Activated CD4-positive, alpha-beta memory T cell treated with anti-CD3 and anti-CD28 coated beads, Interleukin-2, amount 10 ng/mL, durations not matched to agents 7 days and 5 days (primary cell): ENCODE measurements at regions not wholly inside any gene's neighbourhood (a gene's known extent, or its start where the extent isn't known, plus 50 kb on each side); places are given as distances from the start of the nearest gene placed in this dataset.

ENCODE experiments used
- CTCF ChIA-PET: fragments of 350-600 bp; sonication (Branson Sonifier 250); formaldehyde crosslinking; loops from one replicate; lab custom pipeline; 2021; ENCODE audit warnings: antibody characterized with exemption, inconsistent platforms; lab: Charles Lee
- POLR2A ChIA-PET: fragments of 350-600 bp; sonication (Branson Sonifier 250); formaldehyde crosslinking; loops from one replicate; lab custom pipeline; 2021; ENCODE audit warnings: antibody characterized with exemption; lab: Charles Lee
- DNase-seq: peaks from one replicate; pipeline ENCODE4 v3.0.0-alpha.2; 2020
- H3K27ac Mint-ChIP-seq: one replicate; pipeline ENCODE4 v1.8.0; 2021; ENCODE audit warnings: mild to moderate bottlenecking, mixed read lengths
- H3K27me3 Mint-ChIP-seq: one replicate; pipeline ENCODE4 v1.8.0; 2021; ENCODE audit warnings: mixed read lengths
- H3K36me3 Mint-ChIP-seq: one replicate; pipeline ENCODE4 v1.8.0; 2021; ENCODE audit warnings: low read depth, mixed read lengths
- H3K4me1 Mint-ChIP-seq: one replicate; pipeline ENCODE4 v1.8.0; 2021; ENCODE audit warnings: mixed read lengths
- H3K4me3 Mint-ChIP-seq: one replicate; pipeline ENCODE4 v1.8.0; 2021; ENCODE audit warnings: mild to moderate bottlenecking, mixed read lengths
- H3K9me3 Mint-ChIP-seq: one replicate; pipeline ENCODE4 v1.8.0; 2021; ENCODE audit warnings: mixed read lengths

DNA sequence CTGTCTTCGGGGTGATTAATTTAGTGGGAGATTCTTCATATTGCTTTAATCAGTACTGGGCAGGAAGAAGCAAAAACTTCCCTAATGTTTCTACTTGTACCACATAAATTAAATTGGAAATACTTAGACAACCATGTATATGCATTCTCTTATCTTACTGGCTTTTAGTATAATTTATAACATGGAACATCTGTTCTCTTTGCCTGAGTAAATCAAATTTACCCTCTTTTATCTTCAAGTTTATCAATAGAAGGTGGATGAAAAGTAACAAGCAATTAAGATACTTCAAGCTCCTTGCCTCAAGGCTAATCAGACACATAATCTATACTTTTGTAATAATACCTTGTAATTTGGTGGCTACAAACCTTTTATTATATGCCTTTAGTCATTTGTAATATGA, 274.4 kb upstream of the ARX start:
- POLR2A ChIA-PET, result no interaction called here

GRCh38 chrX:25288676-25289075, 272.9 kb upstream of the ARX start:
- no peak for DNase-seq
- no peak overlapping the region for H3K27ac Mint-ChIP-seq
- CTCF ChIA-PET, result no interaction called here

More for the DNA sequence above, 274.4 kb upstream of the ARX start:
- H3K4me3 Mint-ChIP-seq, result no peak overlapping the region
- CTCF ChIA-PET, result no interaction called here
- H3K9me3 Mint-ChIP-seq, result no peaks in the 10 kb centered on the region
- H3K36me3 Mint-ChIP-seq, result no peaks in the 10 kb centered on the region
- no peak overlapping the region for H3K27ac Mint-ChIP-seq
- H3K27me3 Mint-ChIP-seq, result no peaks in the 10 kb centered on the region
- no peak for DNase-seq
- H3K4me1 Mint-ChIP-seq, result no peaks in the 10 kb centered on the region

DNA sequence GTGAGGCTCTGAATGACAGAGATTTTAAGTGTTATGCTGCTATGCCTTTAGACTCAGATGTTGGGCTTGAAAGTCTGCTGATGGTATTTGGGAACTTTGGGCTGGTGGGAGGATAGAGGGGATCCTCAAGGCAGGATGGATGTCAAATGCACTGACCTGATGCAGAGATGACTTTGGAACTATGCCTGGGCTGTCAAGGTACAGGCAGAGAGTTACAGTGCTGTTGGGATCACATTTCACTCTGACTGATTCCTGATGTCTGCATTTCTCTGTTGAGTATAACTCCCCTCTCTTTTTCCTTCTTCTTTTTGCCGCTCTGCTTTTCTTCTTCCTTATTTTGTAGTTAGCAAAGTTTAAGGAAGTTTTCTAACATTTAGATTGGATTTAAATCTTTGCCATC, 271.8 kb upstream of the ARX start:
- Mint-ChIP-seq H3K27me3 (no peaks in the 10 kb centered on the region), H3K27ac (no peak overlapping the region), H3K4me1 (no peaks in the 10 kb centered on the region), H3K4me3 (no peak overlapping the region), H3K9me3 (no peaks in the 10 kb centered on the region), H3K36me3 (no peaks in the 10 kb centered on the region)
- CTCF ChIA-PET, result no interaction called here
- DNase-seq, result no peak
- POLR2A ChIA-PET, result no interaction called here

More at GRCh38 chrX:25288676-25289075, 272.9 kb upstream of the ARX start:
- H3K4me1 Mint-ChIP-seq, result no peaks in the 10 kb centered on the region
- H3K27me3 Mint-ChIP-seq, result no peaks in the 10 kb centered on the region
- H3K4me3 Mint-ChIP-seq, result no peak overlapping the region
- POLR2A ChIA-PET, result no interaction called here
- no peaks in the 10 kb centered on the region for H3K36me3 Mint-ChIP-seq
- no peaks in the 10 kb centered on the region for H3K9me3 Mint-ChIP-seq

- Mint-ChIP-seq H3K4me1 (no peaks in the 10 kb centered on the region), H3K36me3 (no peaks in the 10 kb centered on the region), H3K4me3 (no peak overlapping the region), H3K27me3 (no peaks in the 10 kb centered on the region), H3K9me3 (no peaks in the 10 kb centered on the region), H3K27ac (no peak overlapping the region)
- POLR2A ChIA-PET, result no interaction called here
- CTCF ChIA-PET, result no interaction called here
- DNase-seq, result no peak
Observed at GRCh38 chrX:25285598-25285997, 269.8 kb upstream of the ARX start.

GRCh38 chrX:25279510-25279909, 263.7 kb upstream of the ARX start:
- ChIA-PET CTCF (no interaction called here), POLR2A (no interaction called here)
- H3K36me3 Mint-ChIP-seq, result no peaks in the 10 kb centered on the region
- no peaks in the 10 kb centered on the region for H3K27me3 Mint-ChIP-seq
- H3K4me3 Mint-ChIP-seq, result no peak overlapping the region
- H3K4me1 Mint-ChIP-seq, result no peaks in the 10 kb centered on the region
- no peak overlapping the region for H3K27ac Mint-ChIP-seq
- no peaks in the 10 kb centered on the region for H3K9me3 Mint-ChIP-seq
- DNase-seq, result no peak

DNA sequence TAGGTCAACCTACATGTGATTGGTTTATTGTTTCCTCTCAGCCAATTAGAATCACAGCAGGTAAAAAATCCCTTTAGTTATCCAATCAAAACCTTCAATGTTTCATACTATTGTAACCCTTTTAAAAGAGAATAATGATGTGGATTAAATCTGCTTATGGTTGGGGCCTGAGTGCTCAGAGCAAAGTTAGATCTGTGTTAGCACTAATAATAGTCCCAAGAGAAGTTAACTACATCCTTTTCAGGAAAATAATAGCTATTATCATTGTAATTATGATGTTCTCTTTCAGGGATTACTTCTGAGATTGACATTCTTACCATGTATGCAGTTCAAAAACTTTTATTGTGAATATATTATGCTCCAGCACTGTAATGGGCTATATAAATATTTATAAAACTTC, 262.6 kb upstream of the ARX start:
- ChIA-PET CTCF (no interaction called here), POLR2A (no interaction called here)
- Mint-ChIP-seq H3K4me3 (no peak overlapping the region), H3K9me3 (no peaks in the 10 kb centered on the region), H3K27me3 (no peaks in the 10 kb centered on the region), H3K36me3 (no peaks in the 10 kb centered on the region), H3K4me1 (no peaks in the 10 kb centered on the region), H3K27ac (no peak overlapping the region)
- DNase-seq, result no peak

DNA sequence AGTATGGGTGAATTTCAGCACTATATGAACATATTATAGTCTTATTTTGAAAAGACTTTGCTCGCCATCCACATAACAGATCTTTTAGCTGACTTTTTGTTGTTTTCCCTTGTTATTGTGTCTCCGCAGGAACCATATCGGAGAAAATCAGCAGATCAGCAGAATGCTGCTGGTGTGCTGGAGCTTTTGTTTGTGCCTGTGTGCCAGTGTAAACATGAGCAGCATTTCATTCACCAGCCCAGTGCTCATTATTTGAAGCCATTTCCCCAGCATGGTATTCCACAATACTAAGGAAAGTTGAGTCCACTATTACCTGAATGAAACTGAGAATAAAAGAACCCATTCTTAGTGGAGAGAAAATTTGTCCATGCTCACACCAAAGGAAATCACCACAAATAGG, 261.8 kb upstream of the ARX start:
- H3K36me3 Mint-ChIP-seq, result no peaks in the 10 kb centered on the region
- ChIA-PET POLR2A (no interaction called here), CTCF (no interaction called here)
- no peak overlapping the region for H3K4me3 Mint-ChIP-seq
- no peaks in the 10 kb centered on the region for H3K4me1 Mint-ChIP-seq
- H3K27ac Mint-ChIP-seq, result no peak overlapping the region
- H3K9me3 Mint-ChIP-seq, result no peaks in the 10 kb centered on the region
- no peak for DNase-seq
- no peaks in the 10 kb centered on the region for H3K27me3 Mint-ChIP-seq

- no peaks in the 10 kb centered on the region for H3K4me1 Mint-ChIP-seq
- no peaks in the 10 kb centered on the region for H3K36me3 Mint-ChIP-seq
- DNase-seq, result no peak
- no peak overlapping the region for H3K4me3 Mint-ChIP-seq
- H3K27me3 Mint-ChIP-seq, result no peaks in the 10 kb centered on the region
- ChIA-PET CTCF (no interaction called here), POLR2A (no interaction called here)
- no peaks in the 10 kb centered on the region for H3K9me3 Mint-ChIP-seq
- no peak overlapping the region for H3K27ac Mint-ChIP-seq
Observed at GRCh38 chrX:25275159-25275558, 259.4 kb upstream of the ARX start.

DNA sequence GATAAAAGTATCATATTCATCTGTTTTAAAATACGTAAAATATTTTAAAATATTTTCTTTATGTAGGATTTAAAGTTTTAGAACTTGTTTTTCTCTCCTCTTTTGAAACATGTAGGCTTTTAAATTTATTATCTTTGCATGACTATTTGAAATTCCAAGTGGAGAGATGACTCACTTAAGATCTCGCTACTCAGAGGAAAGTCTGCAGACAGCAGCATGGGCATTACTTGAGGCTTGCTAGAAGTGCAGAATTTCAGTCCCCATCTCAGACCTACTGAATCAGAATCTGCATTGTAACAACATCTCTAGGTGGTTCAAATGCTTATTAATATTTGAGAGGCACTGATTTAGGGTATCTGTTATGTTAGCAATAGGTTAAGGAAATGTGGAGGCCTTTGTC, 225.7 kb upstream of the ARX start:
- ChIA-PET CTCF (no interaction called here), POLR2A (no interaction called here)
- no peak for DNase-seq
- Mint-ChIP-seq H3K4me3 (no peak overlapping the region), H3K27me3 (no peaks in the 10 kb centered on the region), H3K27ac (no peak overlapping the region), H3K9me3 (no peaks in the 10 kb centered on the region), H3K36me3 (no peaks in the 10 kb centered on the region), H3K4me1 (no peaks in the 10 kb centered on the region)

- ChIA-PET POLR2A (no interaction called here), CTCF (no interaction called here)
- H3K9me3 Mint-ChIP-seq, result no peaks in the 10 kb centered on the region
- H3K27me3 Mint-ChIP-seq, result no peaks in the 10 kb centered on the region
- no peak overlapping the region for H3K27ac Mint-ChIP-seq
- no peaks in the 10 kb centered on the region for H3K36me3 Mint-ChIP-seq
- H3K4me1 Mint-ChIP-seq, result no peaks in the 10 kb centered on the region
- no peak overlapping the region for H3K4me3 Mint-ChIP-seq
- DNase-seq, result no peak
Observed at GRCh38 chrX:25226151-25226550, 210.4 kb upstream of the ARX start.

- Mint-ChIP-seq H3K4me1 (no peaks in the 10 kb centered on the region), H3K36me3 (no peaks in the 10 kb centered on the region), H3K27me3 (no peaks in the 10 kb centered on the region), H3K27ac (no peak overlapping the region), H3K9me3 (no peaks in the 10 kb centered on the region), H3K4me3 (no peak overlapping the region)
- ChIA-PET CTCF (interaction anchor here (0.7 kb wide), 1 partner anchor 347 kb away, joined by 3 read pairs; no protein-coding TSS in a partner anchor), POLR2A (no interaction called here)
- no peak for DNase-seq
Observed at GRCh38 chrX:25219480-25219879, 203.7 kb upstream of the ARX start.

DNA sequence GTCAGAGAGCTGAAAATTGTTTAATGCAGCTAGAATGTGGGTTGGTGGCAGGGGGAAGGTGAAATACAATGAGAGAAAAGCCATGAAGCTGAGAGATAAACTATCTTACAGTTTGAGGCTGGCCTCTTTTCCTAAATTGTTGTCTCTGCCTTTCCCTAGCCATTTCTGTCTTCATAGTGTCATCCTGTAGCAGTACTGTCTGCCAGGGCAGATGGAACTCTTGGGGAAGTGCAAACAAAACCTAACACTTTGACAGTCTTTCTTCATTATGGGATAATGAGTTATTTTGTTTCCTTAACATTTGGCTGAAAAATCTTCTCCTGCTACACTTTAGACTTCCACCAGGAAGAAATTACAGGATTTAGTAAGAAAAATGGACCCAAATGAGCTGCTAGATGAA, 197.8 kb upstream of the ARX start:
- POLR2A ChIA-PET, result no interaction called here
- no peaks in the 10 kb centered on the region for H3K27me3 Mint-ChIP-seq
- H3K4me1 Mint-ChIP-seq, result no peaks in the 10 kb centered on the region
- no peaks in the 10 kb centered on the region for H3K36me3 Mint-ChIP-seq
- CTCF ChIA-PET, result no interaction called here
- H3K9me3 Mint-ChIP-seq, result no peaks in the 10 kb centered on the region
- DNase-seq, result no peak
- H3K27ac Mint-ChIP-seq, result no peak overlapping the region
- no peak overlapping the region for H3K4me3 Mint-ChIP-seq

GRCh38 chrX:25207803-25208475, 192.2 kb upstream of the ARX start:
- Mint-ChIP-seq H3K27ac (no peak overlapping the region), H3K27me3 (no peaks in the 10 kb centered on the region), H3K36me3 (no peaks in the 10 kb centered on the region), H3K9me3 (no peaks in the 10 kb centered on the region), H3K4me1 (no peaks in the 10 kb centered on the region), H3K4me3 (no peak overlapping the region)
- POLR2A ChIA-PET, result no interaction called here
- DNase-seq, result no peak
- CTCF ChIA-PET, result no interaction called here

DNA sequence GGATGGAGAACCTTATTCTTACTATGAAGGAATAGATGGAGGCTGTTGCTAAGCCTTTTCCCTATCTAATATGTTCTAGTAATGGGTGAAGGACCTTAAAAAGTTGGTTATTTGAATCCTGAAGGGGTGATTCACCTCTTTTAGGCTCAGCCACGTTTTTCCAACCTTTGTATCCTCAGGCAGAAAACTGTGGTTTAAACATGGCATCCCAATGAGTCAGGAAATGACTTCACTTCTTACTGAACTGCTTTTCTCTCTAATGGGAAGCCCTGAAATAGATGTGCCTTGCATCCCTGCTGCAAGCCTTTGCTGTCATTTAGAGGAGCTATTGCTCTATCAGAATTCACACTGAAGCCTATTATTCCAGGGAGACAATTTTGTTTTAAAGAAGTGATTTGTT, 191.0 kb upstream of the ARX start:
- Mint-ChIP-seq H3K36me3 (no peaks in the 10 kb centered on the region), H3K27ac (no peak overlapping the region), H3K27me3 (no peaks in the 10 kb centered on the region), H3K4me1 (no peaks in the 10 kb centered on the region), H3K9me3 (no peaks in the 10 kb centered on the region), H3K4me3 (no peak overlapping the region)
- CTCF ChIA-PET, result no interaction called here
- POLR2A ChIA-PET, result no interaction called here
- no peak for DNase-seq
